GM21723 (cell line): ENCODE measurements at regions not wholly inside any gene's neighbourhood (a gene's known extent, or its start where the extent isn't known, plus 50 kb on each side); places are given as distances from the start of the nearest gene placed in this dataset.
"Not testable (repeated sequence)": the region's sequence is repeated elsewhere in the genome, so short reads cannot be mapped to it uniquely, and the experiment has no call there.

Experiments
- ATAC-seq: cut with Tn5 transposase; IDR thresholded peaks from one replicate; pipeline ENCODE4 v1.9.1; 2021; ENCODE audit warnings: mild to moderate bottlenecking, moderate library complexity; ENCODE audit not compliant: unreplicated experiment

DNA sequence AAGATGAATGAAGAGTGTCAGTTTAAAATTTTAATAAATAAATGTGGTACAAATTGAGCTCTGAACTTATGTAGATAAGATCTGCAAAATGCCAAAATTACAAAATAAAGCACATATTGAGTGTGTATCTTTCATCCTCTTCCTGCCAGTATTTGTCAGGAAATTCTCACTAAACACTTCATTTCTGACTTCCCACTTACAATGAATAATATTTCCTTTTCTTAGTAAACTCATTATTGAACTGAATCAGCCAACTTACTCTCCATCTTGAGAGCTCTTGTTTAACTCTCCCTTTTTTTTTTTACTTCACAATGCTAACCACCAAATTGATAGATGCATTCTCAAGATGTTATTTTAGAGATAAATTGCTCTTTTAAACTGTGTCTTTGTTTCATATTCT is 1230.2 kb downstream of the JRKL start:
- ATAC-seq, result no peak

GRCh38 chr11:97621282-97621681 is 1231.5 kb downstream of the JRKL start:
- no peak for ATAC-seq

GRCh38 chr11:97622795-97623194 is 1233.0 kb downstream of the JRKL start:
- ATAC-seq, result no peak

- not testable (repeated sequence) for ATAC-seq
Observed at GRCh38 chr11:97636741-97637140, 1246.9 kb downstream of the JRKL start.

- no peak for ATAC-seq
Observed at GRCh38 chr11:97637701-97638100, 1247.9 kb downstream of the JRKL start.

GRCh38 chr11:97638641-97639224 is 1248.9 kb downstream of the JRKL start:
- ATAC-seq, result no peak

DNA sequence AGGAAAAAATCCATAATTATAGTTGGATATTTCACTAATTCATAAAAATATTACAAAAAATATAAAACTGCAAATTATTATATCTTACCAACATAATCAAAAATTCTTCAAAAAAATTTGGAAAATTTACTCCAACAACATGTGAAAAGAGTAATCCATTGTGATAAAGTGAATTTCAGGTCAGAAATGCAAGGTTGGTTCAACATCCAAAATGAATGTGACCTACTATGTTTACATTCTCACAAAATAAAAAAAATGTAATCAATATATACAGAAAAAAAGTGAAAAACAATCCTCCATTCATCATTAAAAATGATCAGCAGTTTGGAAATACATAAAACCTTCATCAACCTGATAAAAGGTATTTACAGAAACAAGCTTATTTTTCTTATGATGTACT is 1252.2 kb downstream of the JRKL start:
- ATAC-seq, result no peak

- no peak for ATAC-seq
Observed at GRCh38 chr11:97645736-97646135, 1255.9 kb downstream of the JRKL start.

- no peak for ATAC-seq
Observed at GRCh38 chr11:97656356-97656755, 1266.5 kb downstream of the JRKL start.

DNA sequence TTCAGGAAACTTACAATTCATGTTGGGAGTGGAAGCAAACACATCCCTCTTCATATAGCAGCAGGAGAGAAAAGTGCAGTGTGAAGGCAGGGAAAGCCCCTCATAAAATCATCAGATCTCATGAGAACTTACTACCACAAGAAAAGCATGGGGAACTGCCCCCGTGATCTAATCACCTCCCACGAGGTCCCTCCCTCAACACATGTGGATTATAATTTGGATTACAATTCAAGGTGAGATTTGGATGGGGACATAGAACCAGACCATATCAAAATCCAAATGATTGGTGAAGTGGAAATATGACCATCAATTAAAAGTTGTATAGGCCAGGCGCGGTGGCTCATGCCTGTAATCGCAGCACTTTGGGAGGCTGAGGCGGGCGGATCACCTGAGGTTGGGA is 1268.0 kb downstream of the JRKL start:
- no peak for ATAC-seq

DNA sequence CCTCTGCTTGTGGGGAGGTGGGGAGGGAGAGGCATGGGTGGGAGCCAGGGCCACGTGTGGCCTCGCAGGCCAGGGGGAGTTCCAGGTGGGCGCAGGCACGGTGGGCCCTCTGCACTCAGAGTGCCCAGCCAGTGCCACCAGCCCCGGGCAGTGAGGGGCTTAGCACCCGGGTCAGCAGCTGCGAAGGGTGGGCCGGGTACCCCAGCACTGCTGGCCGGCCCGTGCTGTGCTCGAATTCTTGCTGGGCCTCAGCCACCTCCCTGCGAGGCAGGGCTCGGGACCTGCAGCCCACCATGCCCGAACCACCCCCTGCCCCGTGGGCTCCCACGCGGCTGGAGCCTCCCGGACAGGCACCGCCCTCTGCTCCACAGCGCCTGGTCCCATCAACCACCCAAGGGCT is 1277.2 kb downstream of the JRKL start:
- ATAC-seq, result no peak

GRCh38 chr11:97683733-97684132 is 1293.9 kb downstream of the JRKL start:
- no peak for ATAC-seq

DNA sequence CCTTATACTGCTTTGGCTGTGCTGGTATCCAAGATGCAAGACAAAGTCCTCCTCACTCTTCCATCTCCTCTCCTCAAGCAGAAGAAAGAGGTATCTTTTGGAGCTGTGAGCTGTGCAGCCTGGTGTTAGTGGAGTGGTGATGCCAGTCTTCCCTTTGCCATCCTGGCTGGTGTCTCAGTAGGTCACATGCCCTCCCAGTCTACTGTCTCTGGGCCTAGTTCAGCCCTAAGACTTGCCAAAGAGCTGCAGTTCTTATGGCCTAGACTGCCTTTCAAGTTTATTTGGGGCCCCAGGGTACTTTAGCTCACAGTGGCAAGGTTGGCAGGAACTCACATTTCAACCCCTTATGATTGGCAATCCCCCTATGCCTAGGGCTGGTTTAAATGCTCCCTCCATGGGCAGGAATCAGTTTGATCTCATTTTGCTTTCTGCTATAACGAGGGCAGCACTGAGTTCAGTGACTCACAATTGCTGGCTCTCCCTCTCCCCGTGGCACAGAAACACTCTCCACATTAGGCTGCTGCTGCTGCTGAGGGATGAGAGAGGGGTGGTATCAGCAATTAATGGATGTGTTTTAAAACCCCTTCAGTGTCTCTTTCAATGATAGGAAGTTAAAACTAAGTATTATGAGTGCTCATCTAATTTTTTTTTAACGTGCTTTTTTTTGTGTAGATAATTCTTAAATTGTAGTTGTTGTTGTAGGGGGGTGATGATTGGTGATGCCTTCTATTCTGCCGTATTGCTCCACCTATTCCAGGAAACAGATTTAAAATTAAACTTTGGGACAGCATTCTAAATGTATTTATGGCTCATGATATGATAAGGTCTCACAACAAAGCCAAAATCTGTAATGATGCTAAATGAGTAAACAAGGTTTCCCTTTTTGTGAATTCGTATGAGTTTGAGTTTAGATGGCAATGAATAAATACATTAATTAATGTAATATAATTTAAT is 1295.0 kb downstream of the JRKL start:
- no peak for ATAC-seq

DNA sequence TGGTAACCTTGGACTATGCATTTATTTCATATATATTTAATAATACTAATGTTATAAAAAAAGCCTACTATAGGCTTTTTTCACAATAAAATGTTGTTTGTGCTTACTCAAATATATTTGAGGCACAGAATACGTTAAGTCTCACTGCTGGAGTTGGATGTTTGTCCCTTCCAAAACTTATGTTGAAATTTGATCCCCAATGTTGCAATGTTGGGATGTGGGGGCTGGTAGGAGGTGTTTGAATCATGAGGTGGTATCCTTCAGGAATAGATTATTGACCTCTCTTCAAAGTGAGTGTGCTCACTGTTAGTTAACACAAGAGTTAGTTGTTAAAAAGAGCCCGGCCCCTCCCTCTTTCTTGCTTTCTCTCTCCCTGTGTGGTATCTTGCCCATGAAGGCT is 1295.9 kb downstream of the JRKL start:
- no peak for ATAC-seq

DNA sequence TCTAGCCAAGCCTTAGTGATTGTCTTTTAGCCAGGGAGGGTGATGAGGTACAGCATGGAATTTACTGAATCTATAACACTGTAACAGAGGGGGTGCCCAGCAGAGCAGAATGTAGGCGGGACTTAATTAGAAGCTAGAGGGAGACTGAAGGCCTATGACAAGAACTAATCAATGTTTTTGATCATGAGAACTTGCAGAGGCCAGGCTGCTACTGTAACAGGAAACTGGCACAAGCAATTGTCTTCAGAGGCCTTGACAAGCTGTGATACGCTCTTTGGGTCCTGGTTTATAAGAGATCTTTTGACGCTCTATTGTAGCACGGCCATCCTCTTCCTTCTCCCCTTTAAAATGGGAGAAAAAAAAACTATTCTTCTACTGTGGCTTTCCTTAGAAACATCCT is 1297.3 kb downstream of the JRKL start:
- ATAC-seq, result no peak

DNA sequence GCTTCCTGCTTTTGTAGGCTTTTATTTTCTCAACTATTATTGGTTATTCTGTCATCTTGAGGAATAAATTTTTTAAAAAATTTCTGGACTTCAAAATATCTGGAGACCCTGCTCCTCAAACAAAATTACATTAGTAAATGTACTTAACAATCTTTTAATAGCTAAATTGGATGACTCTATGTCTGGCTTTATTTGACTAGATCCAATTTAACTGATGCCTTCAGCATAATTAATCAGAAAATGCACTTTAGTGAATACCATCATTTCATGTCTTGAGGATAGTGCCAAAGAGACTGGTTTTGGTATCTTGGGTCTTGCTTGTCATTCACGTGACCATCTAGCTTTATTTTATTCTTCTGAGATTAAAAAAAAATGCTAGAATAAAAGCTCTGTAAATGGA is 1301.2 kb downstream of the JRKL start:
- ATAC-seq, result no peak

DNA sequence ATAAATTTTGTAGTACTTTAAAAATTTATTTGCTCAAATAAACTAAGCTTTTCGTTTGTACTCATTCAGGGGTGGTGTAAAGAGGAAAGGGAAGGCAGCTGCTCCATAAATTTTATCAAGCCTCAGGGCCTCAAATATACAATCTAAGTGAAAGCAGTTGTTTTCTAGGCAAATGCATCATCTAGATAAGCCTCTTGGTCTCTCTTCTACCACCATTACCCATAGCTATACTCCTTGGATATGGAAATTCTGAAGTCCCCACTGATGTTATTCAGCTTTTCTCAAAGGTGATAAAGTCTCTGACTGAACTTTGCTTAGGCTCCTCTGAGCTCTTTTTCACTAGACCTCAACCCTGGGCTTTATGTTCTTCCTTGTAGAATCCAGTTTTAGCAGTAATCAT is 1313.1 kb downstream of the JRKL start:
- no peak for ATAC-seq

- no peak for ATAC-seq
Observed at GRCh38 chr11:97703851-97704250, 1314.0 kb downstream of the JRKL start.

GRCh38 chr11:97705441-97705840 is 1315.3 kb upstream of the CNTN5 start:
- ATAC-seq, result not testable (repeated sequence)

DNA sequence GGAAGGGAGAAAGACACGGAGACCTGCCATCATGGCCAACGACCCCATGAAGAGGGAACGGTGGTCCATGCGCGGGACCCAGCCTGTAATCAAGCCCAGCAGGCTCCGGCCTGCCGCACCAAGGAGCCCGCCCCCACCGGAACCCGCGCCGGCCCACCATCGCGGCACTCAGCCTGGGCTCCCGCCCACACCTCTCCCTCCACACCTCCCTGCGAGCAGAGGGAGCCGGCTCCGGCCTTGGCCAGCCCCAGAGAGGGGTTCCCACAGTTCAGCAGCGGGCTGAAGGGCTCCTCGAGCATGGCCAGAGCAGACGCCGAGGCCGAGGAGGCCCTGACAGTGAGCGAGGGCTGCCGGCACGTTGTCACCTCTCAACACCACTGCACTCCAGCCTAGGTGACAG is 1302.8 kb upstream of the CNTN5 start:
- ATAC-seq, result no peak

GRCh38 chr11:97722065-97722464 is 1298.7 kb upstream of the CNTN5 start:
- ATAC-seq, result no peak

GRCh38 chr11:97722721-97723120 is 1298.0 kb upstream of the CNTN5 start:
- no peak for ATAC-seq
